OCI-LY7 (cell line): ENCODE measurements at regions not wholly inside any gene's neighbourhood (a gene's known extent, or its start where the extent isn't known, plus 50 kb on each side); places are given as distances from the start of the nearest gene placed in this dataset.

Source experiments
- BruUV-seq: library from RNA; stranded (reverse); fragments of 400-500 nt; replicated peaks from 2 replicates; lab custom pipeline; 2021; lab: Mats Ljungman, UMichigan
- CTCF ChIA-PET: fragments of 300-600 bp; sonication (Branson Sonifier 250); formaldehyde crosslinking; loops from one replicate; lab custom pipeline; 2022; ENCODE audit warnings: antibody characterized with exemption; ENCODE audit not compliant: unreplicated experiment; lab: Charles Lee
- POLR2A ChIA-PET: fragments of 300-600 bp; sonication (Branson Sonifier 250); formaldehyde crosslinking; loops from one replicate; lab custom pipeline; 2022; ENCODE audit warnings: antibody characterized with exemption; lab: Charles Lee
- DNase-seq: peaks from one replicate; pipeline ENCODE4 v3.0.0-alpha.2; 2015; ENCODE audit warnings: low spot score
- H2AFZ ChIP-seq: fragments of 200-600 bp; sonication (generic), shearing (Covaris generic); 2 replicates; pipeline ENCODE4 v1.6.1; 2014; ENCODE audit warnings: mild to moderate bottlenecking, antibody characterized with exemption, low read length, moderate library complexity
- H3K27ac ChIP-seq: fragments of 200-600 bp; sonication (generic); 2 replicates; pipeline ENCODE4 v1.5.1; 2014; ENCODE audit warnings: mixed run types, low read depth, mild to moderate bottlenecking, moderate library complexity, low read length, inconsistent platforms; ENCODE audit not compliant: poor library complexity, severe bottlenecking
- H3K36me3 ChIP-seq: fragments of 200-600 bp; sonication (generic); 2 replicates; pipeline ENCODE4 v1.6.1; 2014; ENCODE audit warnings: mild to moderate bottlenecking, antibody characterized with exemption, low read length, moderate library complexity, mixed read lengths; ENCODE audit not compliant: insufficient read depth
- H3K4me1 ChIP-seq: fragments of 200-600 bp; sonication (generic); 2 replicates; pipeline ENCODE4 v1.5.1; 2014; ENCODE audit warnings: mild to moderate bottlenecking, low read length; ENCODE audit not compliant: insufficient read depth, poor library complexity, severe bottlenecking
- H3K4me2 ChIP-seq: fragments of 200-600 bp; sonication (generic); 2 replicates; pipeline ENCODE4 v1.6.1; 2014; ENCODE audit warnings: mild to moderate bottlenecking, low read length
- H3K4me3 ChIP-seq: fragments of 200-600 bp; sonication (generic); 2 replicates; pipeline ENCODE4 v1.5.1; 2014; ENCODE audit warnings: mild to moderate bottlenecking, low read depth, low read length; ENCODE audit not compliant: poor library complexity, severe bottlenecking
- H3K79me2 ChIP-seq: fragments of 200-600 bp; sonication (generic); 2 replicates; pipeline ENCODE4 v1.6.1; 2016; ENCODE audit warnings: low read depth, mild to moderate bottlenecking, low read length, moderate library complexity, mixed read lengths; ENCODE audit not compliant: insufficient read depth
- H3K9me2 ChIP-seq: fragments of 200-600 bp; sonication (generic); 2 replicates; pipeline ENCODE4 v1.6.1; 2016; ENCODE audit warnings: mild to moderate bottlenecking, low read length, mixed read lengths; ENCODE audit not compliant: insufficient read depth
- H3K9me3 ChIP-seq: fragments of 200-600 bp; sonication (generic); 2 replicates; pipeline ENCODE4 v1.6.1; 2014; ENCODE audit warnings: mild to moderate bottlenecking, mixed run types, low read length, mixed read lengths
- H4K20me1 ChIP-seq: fragments of 200-600 bp; sonication (generic); 2 replicates; pipeline ENCODE4 v1.6.1; 2014; ENCODE audit warnings: mild to moderate bottlenecking, antibody characterized with exemption, low read length, moderate library complexity, mixed read lengths; ENCODE audit not compliant: insufficient read depth
- CTCF ChIP-seq: fragments of 200-600 bp; sonication (generic); conservative IDR thresholded peaks from 2 replicates; pipeline ENCODE4 v1.5.1; 2014; ENCODE audit warnings: mild to moderate bottlenecking, antibody characterized with exemption, low read length, moderate library complexity, mixed read lengths
- EZH2phosphoT487 ChIP-seq: fragments of 200-600 bp; sonication (generic); IDR thresholded peaks from 2 replicates; pipeline ENCODE4 v1.6.1; 2018; ENCODE audit warnings: low read depth, borderline replicate concordance, mild to moderate bottlenecking, mixed run types, antibody characterized with exemption, low read length, moderate library complexity, mixed read lengths
- intact Hi-C: fragments of 100-400 bp; cut with micrococcal nuclease; formaldehyde crosslinking; loops from one replicate; pipeline ENCODE4 v1.10.0; 2022; ENCODE audit not compliant: unreplicated experiment

DNA sequence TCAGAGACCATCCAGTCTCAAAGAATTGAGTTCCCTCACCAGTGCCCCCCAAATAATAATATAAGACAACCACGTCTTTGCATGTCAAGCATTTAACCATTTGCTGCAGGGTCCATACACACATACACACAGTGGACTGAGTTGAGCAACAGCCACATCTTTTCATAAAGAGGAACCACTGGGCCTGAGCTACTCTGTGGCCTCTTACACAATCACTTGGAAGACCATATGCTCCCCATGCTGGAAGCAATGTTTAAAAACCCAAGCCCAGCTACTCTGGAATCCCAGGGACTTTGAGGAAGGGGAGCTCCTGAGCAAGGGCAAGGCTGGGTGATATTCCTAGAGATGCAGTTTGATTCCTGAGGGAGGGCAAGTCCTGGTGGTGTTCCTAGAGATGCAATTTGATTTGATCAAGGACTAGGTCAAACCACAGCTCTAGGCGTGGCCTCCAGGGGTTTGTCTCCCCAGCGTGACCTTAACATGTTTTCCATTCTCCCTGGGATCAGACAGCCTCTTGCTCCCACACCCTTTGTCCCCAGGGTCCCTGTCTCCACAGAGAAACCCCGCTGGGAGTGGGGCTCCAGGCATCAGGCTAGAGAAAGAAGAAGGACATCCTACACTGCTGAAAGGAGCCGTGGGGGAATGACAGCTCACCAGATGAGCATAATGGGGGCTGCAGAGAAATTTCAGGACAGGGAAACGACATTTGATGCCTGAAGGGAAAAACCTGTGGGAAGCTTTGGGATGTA is 376.2 kb upstream of the MGMT start:
- DNase-seq = no peak
- TF ChIP-seq CTCF (no peak), EZH2phosphoT487 (no peak)
- Histone ChIP-seq H3K36me3 (no peaks in the 10 kb centered on the region), H3K9me3 (no peaks in the 10 kb centered on the region), H4K20me1 (no peaks in the 10 kb centered on the region), H3K4me1 (no peaks in the 10 kb centered on the region), H2AFZ (no peak overlapping the region), H3K9me2 (no peaks in the 10 kb centered on the region), H3K79me2 (no peaks in the 10 kb centered on the region), H3K4me3 (no peak overlapping the region), H3K27ac (no peak overlapping the region), H3K4me2 (no peak overlapping the region)
- ChIA-PET POLR2A (no interaction called here), CTCF (interaction anchor here (0.6 kb wide), 1 partner anchor 1696 kb away, joined by 3 read pairs; no protein-coding TSS in a partner anchor)
- BruUV-seq = no TSS peak
- intact Hi-C loops = no loop called here

DNA sequence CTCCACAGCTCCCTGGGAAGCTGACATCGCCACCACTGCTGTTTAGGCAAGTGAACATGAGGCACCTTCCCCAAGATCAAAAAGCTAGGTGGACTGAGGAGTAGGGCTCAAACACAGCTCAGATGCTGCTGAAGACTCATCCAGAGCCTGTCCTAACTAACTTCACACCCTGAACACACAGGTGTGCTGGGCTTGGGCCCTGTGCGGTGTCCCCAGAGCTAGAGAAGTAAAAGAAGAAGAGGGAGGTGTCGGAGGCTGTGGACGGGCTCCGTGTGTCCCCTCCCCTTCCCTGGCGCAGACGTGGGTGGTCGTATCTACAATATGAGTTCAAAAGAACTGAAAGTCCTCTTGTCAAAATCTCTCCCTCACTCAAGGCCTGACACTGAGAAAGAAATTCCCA is 373.4 kb upstream of the MGMT start:
- Histone ChIP-seq H3K4me3 (no peak overlapping the region), H3K4me1 (no peaks in the 10 kb centered on the region), H3K9me2 (no peaks in the 10 kb centered on the region), H3K9me3 (no peaks in the 10 kb centered on the region), H4K20me1 (no peaks in the 10 kb centered on the region), H2AFZ (no peak overlapping the region), H3K27ac (no peak overlapping the region), H3K79me2 (no peaks in the 10 kb centered on the region), H3K4me2 (no peak overlapping the region), H3K36me3 (no peaks in the 10 kb centered on the region)
- BruUV-seq = no TSS peak
- CTCF ChIA-PET = no interaction called here
- POLR2A ChIA-PET = no interaction called here
- TF ChIP-seq CTCF (no peak), EZH2phosphoT487 (no peak)
- DNase-seq = no peak
- intact Hi-C loops = no loop called here

DNA sequence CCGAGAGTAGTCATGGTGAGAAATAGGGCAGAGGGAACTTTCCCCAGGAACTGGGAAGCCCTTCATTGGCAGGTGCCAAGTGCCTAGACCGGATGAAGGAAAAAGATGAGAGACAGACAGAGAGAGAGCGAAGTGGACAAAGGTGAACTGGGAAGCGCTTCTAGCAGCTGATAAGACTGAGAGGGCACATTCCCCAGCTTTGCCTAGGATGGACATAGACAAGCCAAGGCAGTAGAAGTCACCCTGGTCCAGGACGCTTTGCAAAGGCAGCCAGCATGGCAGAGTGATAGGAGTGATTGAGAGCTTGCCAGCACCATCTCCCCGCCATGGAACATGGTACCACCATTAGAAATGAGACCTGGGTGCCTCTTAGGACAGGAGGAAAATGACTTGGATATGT is 372.8 kb upstream of the MGMT start:
- H3K4me3 ChIP-seq = no peak overlapping the region
- intact Hi-C loops = no loop called here
- H2AFZ ChIP-seq = no peak overlapping the region
- no peak overlapping the region for H3K4me2 ChIP-seq
- BruUV-seq = no TSS peak
- no peak for TF ChIP-seq CTCF
- TF ChIP-seq EZH2phosphoT487 = no peak
- POLR2A ChIA-PET = no interaction called here
- H3K79me2 ChIP-seq = no peaks in the 10 kb centered on the region
- H3K27ac ChIP-seq = no peak overlapping the region
- H4K20me1 ChIP-seq = no peaks in the 10 kb centered on the region
- no peaks in the 10 kb centered on the region for H3K9me3 ChIP-seq
- H3K4me1 ChIP-seq = no peaks in the 10 kb centered on the region
- CTCF ChIA-PET = no interaction called here
- no peak for DNase-seq
- H3K36me3 ChIP-seq = no peaks in the 10 kb centered on the region
- no peaks in the 10 kb centered on the region for H3K9me2 ChIP-seq
